SK-N-SH treated with all-trans-retinoic acid at 6 μM for 48 hours (cell line): ENCODE measurements at regions not wholly inside any gene's neighbourhood (a gene's known extent, or its start where the extent isn't known, plus 50 kb on each side); places are given as distances from the start of the nearest gene placed in this dataset.

Source experiments
- TOX ChIP-seq: fragments of 250-450 bp; sonication (Bioruptor Pico); IDR thresholded peaks from 2 replicates; pipeline ENCODE4 v1.8.0; 2021; ENCODE audit warnings: mild to moderate bottlenecking, moderate library complexity, borderline replicate concordance
- ZFP30 ChIP-seq: fragments of 450-650 bp; formaldehyde crosslinking; IDR thresholded peaks from 2 replicates; pipeline ENCODE4 v1.5.0; 2022; ENCODE audit warnings: mild to moderate bottlenecking, moderate library complexity
- TF ChIP-seq, protein P1 (sequence below): fragments of 250-450 bp; sonication (Bioruptor Pico); IDR thresholded peaks from 2 replicates; pipeline ENCODE4 v1.8.0; 2020; ENCODE audit warnings: mild to moderate bottlenecking, moderate library complexity, borderline replicate concordance
- TF ChIP-seq, protein P2 (sequence below): fragments of 250-450 bp; sonication (Bioruptor Pico); IDR thresholded peaks from 2 replicates; pipeline ENCODE4 v1.8.0; 2021; ENCODE audit warnings: low read depth, mild to moderate bottlenecking, moderate library complexity, borderline replicate concordance

DNA sequence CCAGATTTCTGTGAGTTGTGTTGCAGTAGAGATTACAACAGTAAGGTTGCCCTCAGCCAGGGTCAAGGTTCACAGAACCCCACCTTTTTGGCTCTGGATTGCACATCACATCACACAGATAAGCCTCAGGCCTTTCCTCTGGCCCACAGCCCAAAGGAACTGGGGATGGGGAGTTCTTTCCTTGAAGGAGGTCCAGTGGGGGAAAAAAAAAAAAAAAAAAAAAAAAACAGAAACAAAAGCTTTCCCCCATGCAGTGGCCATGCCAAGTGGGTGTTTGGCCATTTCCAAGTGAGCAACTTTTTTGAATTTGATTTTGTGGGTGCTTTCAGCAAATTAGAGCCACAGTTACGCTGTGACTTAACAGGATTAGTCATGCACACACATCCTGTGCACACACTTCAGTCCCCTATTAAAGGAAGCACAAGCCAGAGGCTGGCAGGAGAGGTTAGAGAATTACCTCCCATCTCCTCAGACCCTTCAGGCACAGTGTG is 79.3 kb upstream of the NANOS1 start:
- TF ChIP-seq, protein P1, sequence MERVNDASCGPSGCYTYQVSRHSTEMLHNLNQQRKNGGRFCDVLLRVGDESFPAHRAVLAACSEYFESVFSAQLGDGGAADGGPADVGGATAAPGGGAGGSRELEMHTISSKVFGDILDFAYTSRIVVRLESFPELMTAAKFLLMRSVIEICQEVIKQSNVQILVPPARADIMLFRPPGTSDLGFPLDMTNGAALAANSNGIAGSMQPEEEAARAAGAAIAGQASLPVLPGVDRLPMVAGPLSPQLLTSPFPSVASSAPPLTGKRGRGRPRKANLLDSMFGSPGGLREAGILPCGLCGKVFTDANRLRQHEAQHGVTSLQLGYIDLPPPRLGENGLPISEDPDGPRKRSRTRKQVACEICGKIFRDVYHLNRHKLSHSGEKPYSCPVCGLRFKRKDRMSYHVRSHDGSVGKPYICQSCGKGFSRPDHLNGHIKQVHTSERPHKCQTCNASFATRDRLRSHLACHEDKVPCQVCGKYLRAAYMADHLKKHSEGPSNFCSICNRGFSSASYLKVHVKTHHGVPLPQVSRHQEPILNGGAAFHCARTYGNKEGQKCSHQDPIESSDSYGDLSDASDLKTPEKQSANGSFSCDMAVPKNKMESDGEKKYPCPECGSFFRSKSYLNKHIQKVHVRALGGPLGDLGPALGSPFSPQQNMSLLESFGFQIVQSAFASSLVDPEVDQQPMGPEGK: no peak
- no peak for TF ChIP-seq TOX (CRISPR knock-in tag)
- no peak for TF ChIP-seq ZFP30 (CRISPR knock-in tag)
- TF ChIP-seq, protein P2, sequence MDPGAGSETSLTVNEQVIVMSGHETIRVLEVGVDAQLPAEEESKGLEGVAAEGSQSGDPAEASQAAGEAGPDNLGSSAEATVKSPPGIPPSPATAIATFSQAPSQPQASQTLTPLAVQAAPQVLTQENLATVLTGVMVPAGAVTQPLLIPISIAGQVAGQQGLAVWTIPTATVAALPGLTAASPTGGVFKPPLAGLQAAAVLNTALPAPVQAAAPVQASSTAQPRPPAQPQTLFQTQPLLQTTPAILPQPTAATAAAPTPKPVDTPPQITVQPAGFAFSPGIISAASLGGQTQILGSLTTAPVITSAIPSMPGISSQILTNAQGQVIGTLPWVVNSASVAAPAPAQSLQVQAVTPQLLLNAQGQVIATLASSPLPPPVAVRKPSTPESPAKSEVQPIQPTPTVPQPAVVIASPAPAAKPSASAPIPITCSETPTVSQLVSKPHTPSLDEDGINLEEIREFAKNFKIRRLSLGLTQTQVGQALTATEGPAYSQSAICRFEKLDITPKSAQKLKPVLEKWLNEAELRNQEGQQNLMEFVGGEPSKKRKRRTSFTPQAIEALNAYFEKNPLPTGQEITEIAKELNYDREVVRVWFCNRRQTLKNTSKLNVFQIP (CRISPR knock-in tag): no peak
